ENCODE measurements at regions not wholly inside any gene's neighbourhood (a gene's known extent, or its start where the extent isn't known, plus 50 kb on each side); places are given as distances from the start of the nearest gene placed in this dataset.

- no peak for DNase-seq (ENCODE audit: low spot score in 2 of 2)
- intact Hi-C loops (cut with DNase I; ENCODE audit: low total_unique reads), result no loop called here
- 67 to 76% methylated on average over 3 of the region's 3 CpGs for WGBS, 2 donors
- H3K4me3 ChIP-seq (ENCODE audit: low read depth, poor library complexity, severe bottlenecking), result no peak overlapping the region
- TF ChIP-seq CTCF (IDR thresholded peaks at IDR 0.05) (no peak), POLR2A (IDR thresholded peaks at IDR 0.05) (no peak)
These were observed 389.6 kb upstream of the DYNLRB2 start for GRCh38 chr16:80150978-80151721.

GRCh38 chr16:80148826-80149225 is 392.0 kb upstream of the DYNLRB2 start:
- 56 to 65% methylated on average over 3 of the region's 3 CpGs for whole genome bisulfite sequencing, 2 donors
- intact Hi-C loops (cut with DNase I; ENCODE audit: low total_unique reads), result no loop called here
- H3K4me3 ChIP-seq (ENCODE audit: low read depth, poor library complexity, severe bottlenecking), result no peak overlapping the region
- no peak for DNase-seq (ENCODE audit: low spot score in 2 of 2)
- TF ChIP-seq CTCF (IDR thresholded peaks at IDR 0.05) (no peak), POLR2A (IDR thresholded peaks at IDR 0.05) (no peak)

- H3K4me3 ChIP-seq (ENCODE audit: low read depth, poor library complexity, severe bottlenecking), result no peak overlapping the region
- WGBS, 2 donors, result 44 to 50% methylated on average over 8 of the region's 8 CpGs
- no peak for TF ChIP-seq POLR2A (IDR thresholded peaks at IDR 0.05)
- no peak for TF ChIP-seq CTCF (IDR thresholded peaks at IDR 0.05)
- DNase-seq (ENCODE audit: low spot score in 2 of 2), result no peak
- intact Hi-C loops (cut with DNase I; ENCODE audit: low total_unique reads), result no loop called here
These were observed 393.7 kb upstream of the DYNLRB2 start for GRCh38 chr16:80147026-80147655.

GRCh38 chr16:80144191-80144590 is 396.6 kb upstream of the DYNLRB2 start:
- peak in 1 of 2 donors; percentile 20 for DNase-seq (ENCODE audit: low spot score in 2 of 2)
- TF ChIP-seq POLR2A (IDR thresholded peaks at IDR 0.05), result no peak
- TF ChIP-seq CTCF (IDR thresholded peaks at IDR 0.05), result no peak
- intact Hi-C loops (cut with DNase I; ENCODE audit: low total_unique reads), result no loop called here
- H3K4me3 ChIP-seq (ENCODE audit: low read depth, poor library complexity, severe bottlenecking), result no peak overlapping the region

- intact Hi-C loops (cut with DNase I; ENCODE audit: low total_unique reads), result no loop called here
- no peak for TF ChIP-seq POLR2A (IDR thresholded peaks at IDR 0.05)
- no peak for TF ChIP-seq CTCF (IDR thresholded peaks at IDR 0.05)
These were observed 397.9 kb upstream of the DYNLRB2 start for GRCh38 chr16:80142940-80143339.

More at GRCh38 chr16:80142940-80143339, 397.9 kb upstream of the DYNLRB2 start:
- H3K4me3 ChIP-seq (ENCODE audit: low read depth, poor library complexity, severe bottlenecking), result no peak overlapping the region
- DNase-seq (ENCODE audit: low spot score in 2 of 2), result no peak

Measured in lower leg skin (tissue), 4 donors.